IPS-20b (cell line): ENCODE measurements at regions not wholly inside any gene's neighbourhood (a gene's known extent, or its start where the extent isn't known, plus 50 kb on each side); places are given as distances from the start of the nearest gene placed in this dataset.

ENCODE experiments used
- H3K27ac ChIP-seq: one replicate; pipeline ENCODE4 v1.5.1; 2013; ENCODE audit warnings: low read length
- H3K27me3 ChIP-seq: 2 replicates; pipeline ENCODE4 v1.6.1; 2013; ENCODE audit warnings: mild to moderate bottlenecking, low read length, inconsistent platforms; ENCODE audit not compliant: insufficient read depth
- H3K36me3 ChIP-seq: 2 replicates; pipeline ENCODE4 v1.6.1; 2013; ENCODE audit warnings: low read depth, mild to moderate bottlenecking, inconsistent platforms, low read length, moderate library complexity; ENCODE audit not compliant: insufficient read depth
- H3K4me1 ChIP-seq: 2 replicates; pipeline ENCODE4 v1.6.1; 2013; ENCODE audit warnings: mild to moderate bottlenecking, control low read depth, inconsistent platforms, low read length, moderate library complexity; ENCODE audit not compliant: insufficient read depth
- H3K4me3 ChIP-seq: 2 replicates; pipeline ENCODE4 v1.5.1; 2013; ENCODE audit warnings: mild to moderate bottlenecking, low read length, inconsistent platforms
- H3K9ac ChIP-seq: 2 replicates; pipeline ENCODE4 v1.6.1; 2013; ENCODE audit warnings: low read depth, mild to moderate bottlenecking, inconsistent platforms, low read length, moderate library complexity
- H3K9me3 ChIP-seq: 2 replicates; pipeline ENCODE4 v1.6.1; 2013; ENCODE audit warnings: mild to moderate bottlenecking, low read depth, low read length, inconsistent platforms; ENCODE audit not compliant: insufficient read depth

DNA sequence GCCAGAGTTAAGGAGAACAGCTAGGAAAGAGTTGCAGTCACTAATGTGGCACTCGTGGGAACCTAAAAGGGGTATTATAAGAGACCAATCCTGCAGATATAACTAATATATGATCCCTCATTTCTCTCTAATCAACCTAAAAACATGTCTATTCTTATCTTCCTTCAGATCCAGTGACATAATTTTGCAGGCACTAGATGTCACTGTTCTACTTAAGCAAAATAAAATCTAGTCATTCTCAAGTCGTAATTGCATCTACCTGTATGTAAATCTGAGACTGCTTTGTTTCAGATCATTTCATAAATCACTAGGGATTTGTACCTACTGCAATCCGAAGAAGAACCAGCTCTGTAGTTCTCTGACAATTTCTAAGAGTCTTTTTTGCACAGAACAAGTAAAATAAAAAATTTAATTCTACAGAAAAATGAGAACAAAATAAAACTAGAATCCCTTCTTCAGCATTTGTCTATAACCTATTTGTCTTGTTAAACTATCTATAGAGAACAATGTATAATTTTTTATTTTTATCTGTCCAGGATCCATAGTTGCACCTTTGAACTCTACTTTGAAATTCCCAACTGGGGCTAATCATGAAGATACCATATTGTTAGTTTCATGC, 56.5 kb upstream of the ERBB4 start:
- Histone ChIP-seq H3K27me3 (no peaks in the 10 kb centered on the region), H3K9ac (no peak overlapping the region), H3K27ac (no peak overlapping the region), H3K4me1 (no peaks in the 10 kb centered on the region), H3K4me3 (no peak overlapping the region), H3K36me3 (no peaks in the 10 kb centered on the region), H3K9me3 (no peaks in the 10 kb centered on the region)

DNA sequence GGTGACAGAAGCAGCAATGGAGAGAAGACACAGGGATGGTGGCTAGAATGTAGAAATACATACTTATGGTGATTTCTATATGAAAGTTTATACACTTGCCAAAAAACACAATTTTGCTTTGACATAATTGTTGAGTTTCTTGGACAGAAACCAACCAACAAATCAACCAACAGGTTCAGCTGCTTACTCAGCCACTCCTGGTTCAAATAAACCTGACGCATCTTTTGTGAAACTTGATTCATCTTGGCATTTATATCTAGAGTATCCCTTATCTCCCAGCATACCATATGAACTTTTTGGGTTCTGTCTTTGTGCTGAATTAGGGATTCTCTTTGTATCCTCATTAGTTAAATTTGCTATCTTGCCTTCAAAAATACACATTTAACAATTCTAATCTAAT, 54.1 kb upstream of the ERBB4 start:
- no peak overlapping the region for H3K27ac ChIP-seq
- no peaks in the 10 kb centered on the region for H3K9me3 ChIP-seq
- no peak overlapping the region for H3K4me3 ChIP-seq
- no peak overlapping the region for H3K9ac ChIP-seq
- H3K27me3 ChIP-seq, result no peaks in the 10 kb centered on the region
- H3K4me1 ChIP-seq, result no peaks in the 10 kb centered on the region
- H3K36me3 ChIP-seq, result no peaks in the 10 kb centered on the region
